B cell (primary cell): ENCODE measurements at regions not wholly inside any gene's neighbourhood (a gene's known extent, or its start where the extent isn't known, plus 50 kb on each side); places are given as distances from the start of the nearest gene placed in this dataset.

ENCODE experiments used
- EZH2 ChIP-seq: IDR thresholded peaks from 2 replicates; pipeline ENCODE4 v1.6.1; 2012; ENCODE audit warnings: borderline replicate concordance, low read depth, mild to moderate bottlenecking, moderate library complexity, low read length; ENCODE audit not compliant: insufficient read depth, poor library complexity, severe bottlenecking
- TF ChIP-seq, protein P1 (sequence below): fragments of 200-600 bp; IDR thresholded peaks from one replicate; pipeline ENCODE4 v1.8.0; 2022; ENCODE audit warnings: antibody characterized with exemption, mild to moderate bottlenecking

DNA sequence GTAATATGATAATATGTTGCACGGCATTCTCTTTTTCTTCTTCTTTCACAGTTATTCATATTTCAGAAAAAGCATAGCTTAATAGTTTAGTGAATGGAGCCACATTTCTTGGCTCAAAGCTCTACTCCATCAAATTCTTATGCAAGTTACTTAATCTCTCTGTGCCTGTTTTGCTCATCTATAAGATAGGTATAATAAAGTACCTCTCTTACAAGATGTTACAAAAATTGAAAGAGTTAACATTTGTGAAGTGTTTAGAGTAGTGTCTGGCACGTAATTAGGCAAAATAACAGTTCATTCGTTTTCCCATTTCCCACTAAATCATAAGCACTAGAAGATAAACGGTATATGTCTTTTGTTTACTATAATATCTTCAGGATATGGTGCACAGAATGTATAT is 1304.4 kb upstream of the EYS start:
- TF ChIP-seq, protein P1, sequence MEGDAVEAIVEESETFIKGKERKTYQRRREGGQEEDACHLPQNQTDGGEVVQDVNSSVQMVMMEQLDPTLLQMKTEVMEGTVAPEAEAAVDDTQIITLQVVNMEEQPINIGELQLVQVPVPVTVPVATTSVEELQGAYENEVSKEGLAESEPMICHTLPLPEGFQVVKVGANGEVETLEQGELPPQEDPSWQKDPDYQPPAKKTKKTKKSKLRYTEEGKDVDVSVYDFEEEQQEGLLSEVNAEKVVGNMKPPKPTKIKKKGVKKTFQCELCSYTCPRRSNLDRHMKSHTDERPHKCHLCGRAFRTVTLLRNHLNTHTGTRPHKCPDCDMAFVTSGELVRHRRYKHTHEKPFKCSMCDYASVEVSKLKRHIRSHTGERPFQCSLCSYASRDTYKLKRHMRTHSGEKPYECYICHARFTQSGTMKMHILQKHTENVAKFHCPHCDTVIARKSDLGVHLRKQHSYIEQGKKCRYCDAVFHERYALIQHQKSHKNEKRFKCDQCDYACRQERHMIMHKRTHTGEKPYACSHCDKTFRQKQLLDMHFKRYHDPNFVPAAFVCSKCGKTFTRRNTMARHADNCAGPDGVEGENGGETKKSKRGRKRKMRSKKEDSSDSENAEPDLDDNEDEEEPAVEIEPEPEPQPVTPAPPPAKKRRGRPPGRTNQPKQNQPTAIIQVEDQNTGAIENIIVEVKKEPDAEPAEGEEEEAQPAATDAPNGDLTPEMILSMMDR: no peak
- no peak for TF ChIP-seq EZH2
